Lower lobe of right lung (tissue), 2 donors: ENCODE measurements at regions not wholly inside any gene's neighbourhood (a gene's known extent, or its start where the extent isn't known, plus 50 kb on each side); places are given as distances from the start of the nearest gene placed in this dataset.
"Not testable (repeated sequence)": the region's sequence is repeated elsewhere in the genome, so short reads cannot be mapped to it uniquely, and the experiment has no call there.

ENCODE experiments used
- ATAC-seq, 2 donors: fragments of 200-7000 bp; cut with Tn5 transposase; one replicate each; pipeline ENCODE4 v1.9.1; 2020 to 2022; ENCODE audit warnings: mild to moderate bottlenecking in 2 of 2, moderate library complexity in 2 of 2
- DNase-seq: peaks from one replicate; pipeline ENCODE4 v3.0.0-alpha.2; 2020
- H3K27ac ChIP-seq: fragments of 200-600 bp; one replicate; pipeline ENCODE4 v1.8.0; 2022
- H3K27me3 ChIP-seq: fragments of 200-600 bp; one replicate; pipeline ENCODE4 v1.8.0; 2022; ENCODE audit warnings: low read depth
- H3K36me3 ChIP-seq: fragments of 200-600 bp; one replicate; pipeline ENCODE4 v1.8.0; 2022; ENCODE audit warnings: mild to moderate bottlenecking
- H3K4me1 ChIP-seq: fragments of 200-600 bp; one replicate; pipeline ENCODE4 v1.8.0; 2022
- H3K4me3 ChIP-seq: fragments of 200-600 bp; one replicate; pipeline ENCODE4 v1.8.0; 2022; ENCODE audit warnings: mild to moderate bottlenecking
- H3K9me3 ChIP-seq: fragments of 200-600 bp; one replicate; pipeline ENCODE4 v1.8.0; 2022
- intact Hi-C: fragments of 100-400 bp; cut with DNase I; formaldehyde crosslinking; loops from one replicate; pipeline ENCODE4 v1.11.0; 2022
- donor health status: DM: no; HTN: yes; CAD: no; lungs with severe emphysema.

GRCh38 chr6:60342411-60343008 is 1943.5 kb downstream of the KHDRBS2 start:
- intact Hi-C loops, H3K4me1 ChIP-seq, DNase-seq, H3K9me3 ChIP-seq, H3K27me3 ChIP-seq, H3K4me3 ChIP-seq, H3K27ac ChIP-seq, ATAC-seq, H3K36me3 ChIP-seq: not testable (repeated sequence)

GRCh38 chr6:60338328-60339071 is 1947.5 kb downstream of the KHDRBS2 start:
- H3K27ac ChIP-seq, ATAC-seq, DNase-seq, H3K36me3 ChIP-seq, H3K9me3 ChIP-seq, H3K4me1 ChIP-seq, intact Hi-C loops, H3K4me3 ChIP-seq, H3K27me3 ChIP-seq: not testable (repeated sequence)

DNA sequence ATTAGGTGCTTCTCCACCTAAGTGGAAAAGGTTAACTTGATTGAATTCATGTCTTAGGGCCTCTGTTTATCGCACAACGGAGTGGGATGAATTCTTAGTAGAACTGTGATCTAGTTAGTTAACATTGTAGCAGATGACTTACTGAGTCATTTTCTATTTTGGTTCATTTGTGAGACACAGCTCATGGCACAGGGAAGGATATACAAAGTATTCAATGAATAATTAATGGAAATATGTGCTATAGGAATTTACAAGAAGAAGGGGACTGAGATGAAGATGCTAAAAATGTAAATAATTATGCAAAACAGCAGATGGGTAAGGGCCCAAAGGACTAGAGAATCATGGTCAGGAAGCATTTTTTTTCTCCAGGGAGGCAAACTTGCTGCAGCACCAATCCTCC is 1950.9 kb downstream of the KHDRBS2 start:
- H3K27ac ChIP-seq, H3K4me1 ChIP-seq, H3K4me3 ChIP-seq, DNase-seq, ATAC-seq, H3K9me3 ChIP-seq, intact Hi-C loops, H3K36me3 ChIP-seq, H3K27me3 ChIP-seq: not testable (repeated sequence)

- ATAC-seq, H3K27ac ChIP-seq, H3K9me3 ChIP-seq, H3K4me3 ChIP-seq, H3K36me3 ChIP-seq, H3K4me1 ChIP-seq, intact Hi-C loops, DNase-seq, H3K27me3 ChIP-seq: not testable (repeated sequence)
These were observed 1952.3 kb downstream of the KHDRBS2 start for GRCh38 chr6:60333708-60334107.

GRCh38 chr6:60308939-60309338 is 1977.1 kb downstream of the KHDRBS2 start:
- intact Hi-C loops, H3K36me3 ChIP-seq, ATAC-seq, H3K27ac ChIP-seq, H3K9me3 ChIP-seq, H3K4me1 ChIP-seq, H3K27me3 ChIP-seq, DNase-seq, H3K4me3 ChIP-seq: not testable (repeated sequence)
